ENCODE measurements at regions not wholly inside any gene's neighbourhood (a gene's known extent, or its start where the extent isn't known, plus 50 kb on each side); places are given as distances from the start of the nearest gene placed in this dataset.

GRCh38 chr13:54949735-54950134 is 1921.1 kb downstream of the OLFM4 start:
- TF ChIP-seq EGR2 (tag by site-specific recombination; IDR thresholded peaks at IDR 0.05; ENCODE audit: low read depth), result no peak
- TF ChIP-seq ZNF645 (tag by site-specific recombination; IDR thresholded peaks at IDR 0.05), result no peak
- no peak for TF ChIP-seq ZNF133 (tag by site-specific recombination; IDR thresholded peaks at IDR 0.05)
- no peak for TF ChIP-seq CTCF (tag by site-specific recombination; IDR thresholded peaks at IDR 0.05)
